Stimulated activated naive CD4-positive, alpha-beta T cell treated with Interleukin-2 at 50 U/mL for 16 hours (primary cell): ENCODE measurements at regions not wholly inside any gene's neighbourhood (a gene's known extent, or its start where the extent isn't known, plus 50 kb on each side); places are given as distances from the start of the nearest gene placed in this dataset.
"Not testable (repeated sequence)": the region's sequence is repeated elsewhere in the genome, so short reads cannot be mapped to it uniquely, and the experiment has no call there.

Experiments
- DNase-seq: peaks from one replicate; lab custom pipeline; 2025; lab: John Stamatoyannopoulos, UW

- no peak for DNase-seq
These were observed 128.0 kb upstream of the ANO1 start for GRCh38 chr11:69950120-69950519.

GRCh38 chr11:69950621-69951020 is 127.5 kb upstream of the ANO1 start:
- no peak for DNase-seq

GRCh38 chr11:69951821-69952220 is 126.3 kb upstream of the ANO1 start:
- DNase-seq: no peak

GRCh38 chr11:69952229-69952975 is 125.7 kb upstream of the ANO1 start:
- not testable (repeated sequence) for DNase-seq

- no peak for DNase-seq
These were observed 124.8 kb upstream of the ANO1 start for GRCh38 chr11:69953356-69953755.

- DNase-seq: no peak
These were observed 123.4 kb upstream of the ANO1 start for GRCh38 chr11:69954756-69955155.

- DNase-seq: no peak
These were observed 121.4 kb upstream of the ANO1 start for GRCh38 chr11:69956669-69957190.

- no peak for DNase-seq
These were observed 120.3 kb upstream of the ANO1 start for GRCh38 chr11:69957849-69958248.

- no peak for DNase-seq
These were observed 119.8 kb upstream of the ANO1 start for GRCh38 chr11:69958308-69958707.

- no peak for DNase-seq
These were observed 118.7 kb upstream of the ANO1 start for GRCh38 chr11:69959461-69959860.

GRCh38 chr11:69961738-69962137 is 116.4 kb upstream of the ANO1 start:
- no peak for DNase-seq

GRCh38 chr11:69962152-69962551 is 116.0 kb upstream of the ANO1 start:
- DNase-seq: no peak

- no peak for DNase-seq
These were observed 114.4 kb upstream of the ANO1 start for GRCh38 chr11:69963533-69964246.

- no peak for DNase-seq
These were observed 113.9 kb upstream of the ANO1 start for GRCh38 chr11:69964247-69964643.

- no peak for DNase-seq
These were observed 112.1 kb upstream of the ANO1 start for GRCh38 chr11:69965821-69966582.

- no peak for DNase-seq
These were observed 111.6 kb upstream of the ANO1 start for GRCh38 chr11:69966583-69966835.

GRCh38 chr11:69966910-69967483 is 111.1 kb upstream of the ANO1 start:
- DNase-seq: no peak

GRCh38 chr11:69967484-69967883 is 110.6 kb upstream of the ANO1 start:
- no peak for DNase-seq

- DNase-seq: no peak
These were observed 109.4 kb upstream of the ANO1 start for GRCh38 chr11:69968396-69969347.

GRCh38 chr11:69969890-69970784 is 108.0 kb upstream of the ANO1 start:
- DNase-seq: no peak
